Stimulated activated CD4-positive, alpha-beta T cell treated with anti-CD3 and anti-CD28 coated beads, Interleukin-1b, Interleukin-23, amount 100 ng/mL, for 1 hour (primary cell): ENCODE measurements at regions not wholly inside any gene's neighbourhood (a gene's known extent, or its start where the extent isn't known, plus 50 kb on each side); places are given as distances from the start of the nearest gene placed in this dataset.

ENCODE experiments used
- DNase-seq, 2 donors: peaks; one replicate each; pipeline ENCODE4 v3.0.0-alpha.2; 2020; ENCODE audit warnings: low read depth in 2 of 2

DNA sequence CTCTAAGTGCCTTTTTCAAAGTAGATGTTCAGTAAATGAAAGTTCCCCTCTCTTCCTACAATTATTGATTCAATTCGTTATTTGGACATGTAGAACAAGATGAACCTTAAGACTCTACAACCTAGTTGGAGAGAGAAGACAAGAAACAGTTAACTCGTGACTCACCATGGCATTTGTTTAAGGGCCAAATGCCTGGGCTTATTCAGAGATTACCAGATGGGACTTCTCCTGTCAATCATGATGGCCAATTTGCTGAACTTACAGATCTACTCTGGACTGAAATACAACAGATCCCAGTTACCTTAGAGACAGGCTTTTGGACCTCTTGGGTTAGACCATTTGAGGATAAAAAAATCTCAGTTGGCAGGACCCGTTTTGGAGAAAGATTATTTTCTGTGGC lies 93.5 kb downstream of the C1orf94 start:
- DNase-seq, result no peak

DNA sequence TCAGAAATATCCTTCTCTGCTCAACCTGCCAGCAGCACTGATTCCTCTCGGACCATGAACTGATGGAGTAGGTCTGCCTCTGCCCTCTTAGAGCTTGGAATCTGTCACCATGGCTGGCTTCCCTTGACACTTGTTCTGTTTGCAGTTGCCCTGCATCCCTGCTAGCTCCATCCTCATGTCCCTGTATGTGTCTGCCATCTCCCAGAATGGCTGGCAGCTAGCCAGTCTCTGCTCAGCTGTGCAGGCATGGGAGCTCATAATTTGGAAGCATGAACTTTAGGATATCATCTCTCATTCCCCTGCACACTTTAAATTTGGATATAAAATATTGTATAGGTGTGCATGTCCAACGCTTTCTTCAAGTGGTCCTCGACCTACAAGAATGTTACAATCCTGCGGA lies 95.4 kb downstream of the C1orf94 start:
- no peak for DNase-seq

DNA sequence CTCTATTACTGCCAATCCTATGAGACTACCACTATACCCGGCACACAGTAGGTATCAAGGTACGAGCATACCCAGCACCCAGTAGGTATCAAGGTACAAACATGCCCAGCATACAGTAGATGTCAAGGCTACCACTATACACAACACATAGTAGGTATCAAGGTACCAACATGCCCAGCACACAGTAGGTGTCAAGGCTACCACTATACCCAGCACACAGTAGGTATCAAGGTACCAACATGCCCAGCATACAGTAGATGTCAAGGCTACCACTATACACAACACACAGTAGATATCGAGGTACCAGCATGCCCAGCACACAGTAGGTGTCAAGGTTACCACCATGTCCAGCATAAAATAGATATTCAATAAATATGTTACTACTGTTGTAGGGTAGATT lies 98.4 kb downstream of the C1orf94 start:
- no peak for DNase-seq

DNA sequence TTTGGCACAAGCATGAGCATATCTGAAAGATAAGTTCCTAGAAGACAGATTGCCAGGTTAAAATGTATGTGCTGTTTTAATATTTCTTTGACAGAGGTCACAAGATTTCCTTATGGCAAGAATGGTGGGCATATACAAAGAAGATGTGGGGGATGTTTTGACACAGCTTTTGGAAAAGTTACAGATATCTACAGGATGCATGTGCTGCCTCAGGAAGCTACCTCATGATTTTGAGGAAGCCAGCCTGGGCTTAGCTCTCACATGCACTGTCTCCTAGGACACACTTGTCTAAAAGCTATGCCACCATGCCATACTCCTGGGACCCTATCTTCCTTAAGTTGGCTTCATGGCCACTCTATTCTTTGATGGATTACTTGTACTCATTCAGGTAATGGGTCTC lies 99.9 kb downstream of the C1orf94 start:
- DNase-seq, result no peak

DNA sequence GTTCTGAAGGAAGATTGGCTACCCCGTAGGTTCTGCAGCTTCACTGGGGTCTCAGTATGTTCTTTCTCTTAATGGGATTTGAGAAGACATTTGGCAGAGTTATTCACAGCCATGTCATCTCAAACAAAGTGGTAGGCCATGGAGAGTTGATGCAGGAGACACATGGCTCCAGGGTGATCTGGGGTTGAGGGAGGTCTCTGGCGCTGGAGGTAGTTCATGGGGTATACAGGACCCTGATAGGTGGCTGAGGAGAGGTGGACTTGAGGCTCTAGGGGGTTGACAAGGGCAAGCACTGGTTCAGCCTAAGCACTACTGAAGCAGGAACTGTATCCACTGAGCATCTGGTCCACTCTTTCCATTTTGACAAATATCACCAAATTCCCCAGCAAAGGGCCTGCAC lies 100.4 kb downstream of the C1orf94 start:
- DNase-seq, result no peak

DNA sequence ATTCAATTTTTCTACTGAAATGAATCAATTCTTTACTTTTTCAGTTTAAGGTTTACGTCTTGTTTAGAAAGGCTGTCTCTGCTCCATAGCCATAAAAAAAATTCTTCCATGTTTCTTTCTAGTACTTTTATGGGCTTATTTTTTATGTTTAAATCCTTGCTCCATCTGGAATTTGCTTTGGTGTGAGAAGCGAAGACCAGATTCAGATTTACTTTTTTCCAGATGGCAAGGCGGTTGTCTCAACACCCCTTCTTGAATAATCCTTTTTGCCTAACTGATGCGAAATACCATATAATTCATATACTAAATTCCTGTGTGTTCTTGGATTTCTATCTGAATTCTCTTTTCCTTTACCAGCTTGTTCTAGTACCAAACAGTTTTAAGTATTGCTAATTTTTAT lies 101.5 kb downstream of the C1orf94 start:
- no peak for DNase-seq

DNA sequence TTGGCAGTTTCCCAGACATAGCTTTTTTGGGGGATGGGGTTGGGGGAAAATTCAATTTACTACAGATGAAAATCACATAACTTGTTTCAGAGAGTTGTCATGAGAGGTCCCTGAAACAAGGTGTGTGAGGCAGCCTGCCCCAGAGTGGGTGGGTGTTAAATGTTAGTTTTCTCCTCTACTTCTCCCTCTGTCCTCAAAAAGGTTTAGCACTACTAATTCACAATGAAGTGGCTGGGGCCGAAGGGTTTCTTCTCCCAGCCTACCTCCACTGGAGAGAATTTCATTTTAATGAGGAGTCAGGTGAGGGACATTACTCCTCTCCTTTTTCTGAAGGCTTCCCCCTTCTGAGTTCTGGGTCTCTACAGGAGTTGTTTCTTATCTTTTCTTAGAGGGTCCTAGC lies 103.3 kb downstream of the C1orf94 start:
- DNase-seq, result no peak

DNA sequence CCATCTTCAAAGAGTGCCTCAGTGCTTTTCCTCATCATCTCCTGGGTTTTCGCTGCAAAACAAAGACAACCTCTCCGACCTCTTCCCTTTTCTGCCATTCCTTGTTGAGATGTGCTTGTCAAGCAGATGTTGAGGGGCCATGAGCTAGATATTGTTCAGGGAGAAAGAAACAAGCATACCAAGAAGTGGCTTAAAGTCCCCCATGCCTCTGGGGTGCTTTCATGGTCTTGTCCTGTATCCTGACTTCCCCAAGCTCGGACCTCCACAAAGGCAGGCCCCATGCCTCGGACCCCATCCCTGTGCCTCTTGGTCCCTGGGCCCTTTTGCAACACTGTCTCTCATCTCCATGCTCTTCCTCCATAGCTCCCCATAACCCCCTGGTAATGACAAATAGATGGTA lies 103.8 kb downstream of the C1orf94 start:
- DNase-seq, result no peak

DNA sequence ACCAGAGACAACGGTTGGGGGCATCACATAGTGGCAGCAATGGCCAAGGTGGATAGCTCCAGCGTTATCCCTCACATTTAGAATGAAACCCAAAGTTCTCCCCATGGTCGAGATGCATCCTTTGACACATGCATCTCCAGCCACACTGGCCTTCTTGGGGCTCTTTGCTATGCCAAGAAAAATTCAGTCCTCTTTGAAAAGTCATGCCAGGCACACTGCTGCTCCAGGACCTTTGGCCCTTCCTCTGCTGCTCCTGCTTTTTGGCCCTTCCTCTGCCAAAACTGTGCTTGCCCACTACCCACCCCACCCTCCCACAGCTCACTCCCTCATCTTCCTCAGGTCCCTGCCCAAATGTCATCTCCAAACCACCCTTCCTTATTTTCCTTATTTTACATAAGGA lies 106.4 kb downstream of the C1orf94 start:
- DNase-seq, result no peak

DNA sequence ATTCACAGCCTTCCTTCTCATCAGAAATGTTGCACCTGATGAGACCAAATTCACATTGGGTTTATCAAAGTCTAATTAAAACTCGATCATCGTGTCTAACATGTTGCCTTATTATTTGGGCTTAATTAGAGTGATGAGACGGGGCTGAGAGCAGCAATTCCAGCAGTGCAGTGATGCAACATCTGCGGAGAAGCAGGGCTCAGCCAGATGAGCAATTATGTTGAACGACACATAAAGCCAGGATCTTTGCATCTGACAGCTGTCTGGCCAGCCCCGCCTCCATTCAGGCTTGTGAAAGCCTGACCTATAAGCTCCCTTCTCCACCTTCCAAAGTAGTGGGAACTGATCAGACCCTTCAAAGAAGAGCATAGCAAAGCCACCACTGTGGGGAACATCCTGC lies 109.8 kb downstream of the C1orf94 start:
- no peak for DNase-seq

DNA sequence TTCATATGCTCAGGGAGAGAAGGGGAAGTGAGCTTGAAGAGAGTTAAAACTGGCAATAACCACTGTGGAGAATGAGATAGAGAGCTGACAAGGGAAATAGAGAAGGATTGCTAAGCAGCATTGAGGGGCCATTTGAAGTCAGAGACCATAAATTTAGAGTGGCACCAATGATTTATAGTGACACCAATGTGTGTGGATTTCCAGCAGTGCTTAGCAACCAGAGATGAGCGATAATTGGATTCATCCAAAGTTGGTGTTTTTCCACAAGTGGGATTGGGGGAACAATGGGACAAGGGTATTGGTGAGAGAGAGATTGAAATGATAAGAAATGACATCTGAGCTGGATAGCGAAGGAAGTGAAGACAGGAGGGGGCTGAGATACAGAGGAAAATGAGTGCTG lies 114.1 kb downstream of the C1orf94 start:
- no peak for DNase-seq

DNA sequence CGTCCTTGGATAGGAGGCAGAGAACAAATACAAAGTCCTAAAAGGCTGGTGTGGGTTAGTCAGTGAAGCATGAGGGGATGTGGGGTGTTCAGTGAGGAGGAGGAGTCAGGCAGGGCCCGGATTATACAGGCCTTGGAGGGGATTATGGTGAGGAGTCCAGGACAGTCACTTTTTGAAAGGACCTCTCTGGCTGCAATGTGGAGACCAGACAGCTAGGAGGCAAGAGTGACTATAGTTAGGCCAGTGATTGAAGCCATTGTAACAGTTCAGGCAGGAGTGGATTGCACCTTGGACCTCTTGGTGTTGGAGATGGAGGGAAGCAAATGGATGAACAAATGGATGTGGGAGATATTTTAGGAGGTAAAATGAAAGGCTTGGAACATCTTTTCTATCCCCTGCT lies 115.8 kb downstream of the C1orf94 start:
- no peak for DNase-seq

DNA sequence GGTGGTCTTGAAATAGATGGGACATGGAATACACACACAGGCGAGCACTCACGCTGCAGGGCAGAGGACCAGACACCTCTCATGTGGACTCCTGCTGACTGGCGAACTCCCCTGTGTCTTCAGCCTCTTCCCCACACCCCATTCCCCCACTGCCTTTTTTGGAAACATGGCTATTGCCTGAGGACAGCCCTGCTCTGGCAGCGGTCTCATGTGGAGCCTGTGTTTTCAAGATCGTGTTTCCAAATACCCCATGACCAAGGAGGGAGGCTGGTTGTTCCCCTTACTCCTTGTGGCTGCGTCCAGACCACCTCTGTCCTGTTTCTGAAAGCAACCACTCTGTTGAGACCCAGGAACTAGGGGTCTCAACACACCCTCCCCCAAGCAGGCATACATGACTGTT lies 119.4 kb downstream of the C1orf94 start:
- no peak for DNase-seq

DNA sequence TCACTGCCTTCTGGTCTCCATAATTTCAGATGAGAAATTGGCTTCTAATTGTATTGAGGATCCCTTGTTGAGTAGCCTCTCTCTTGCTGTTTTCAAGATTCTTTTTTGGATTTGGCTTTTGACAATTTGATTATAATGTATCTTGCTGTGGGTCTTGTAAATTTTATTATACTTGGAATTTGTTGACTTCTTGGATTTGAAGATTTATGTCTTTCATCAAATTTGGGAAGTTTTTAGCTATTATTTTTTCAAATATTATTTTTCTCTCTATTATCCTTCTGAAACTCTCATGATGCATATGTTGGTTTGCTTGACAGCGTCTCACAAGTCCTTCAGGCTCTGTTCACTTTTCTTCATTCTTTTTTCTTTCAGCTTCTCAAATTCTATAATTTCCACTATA lies 126.1 kb downstream of the C1orf94 start:
- no peak for DNase-seq

DNA sequence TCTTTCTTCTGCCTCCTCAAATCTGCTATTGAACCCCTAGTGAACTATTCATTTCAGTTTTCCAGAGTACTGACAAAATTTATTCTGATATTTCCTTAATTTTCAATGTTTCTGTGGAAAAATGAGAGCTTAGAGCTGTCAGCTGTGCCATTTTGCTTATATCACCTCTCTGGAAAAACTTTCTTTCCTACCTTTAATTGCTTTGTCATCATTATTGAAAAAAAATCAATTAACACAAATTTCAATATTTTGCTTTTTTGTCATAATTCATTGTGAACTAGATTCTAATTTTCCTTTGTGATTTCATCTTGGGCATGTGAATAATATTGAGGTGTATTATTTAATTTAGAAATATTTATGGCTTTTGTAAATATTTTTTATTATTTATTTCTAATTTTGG lies 126.5 kb downstream of the C1orf94 start:
- DNase-seq, result no peak

DNA sequence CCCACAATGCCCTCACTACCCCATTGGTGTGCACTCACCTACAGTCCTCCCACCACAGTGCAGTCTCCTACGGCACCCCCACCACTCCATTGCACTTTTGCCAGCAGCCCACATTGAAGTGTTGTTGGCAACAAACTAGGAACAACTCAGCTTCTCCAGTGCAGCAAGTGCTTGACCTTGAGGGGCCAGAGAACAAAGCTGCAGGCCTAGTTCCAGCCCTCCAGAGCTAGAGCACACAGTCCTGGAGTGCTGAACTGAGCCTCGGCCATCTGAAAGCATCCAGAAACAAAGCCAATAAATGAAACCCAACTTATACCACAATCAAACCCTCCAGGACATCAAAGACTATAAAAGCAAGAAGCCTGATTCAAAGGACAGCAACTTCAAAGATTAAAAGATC lies 129.9 kb downstream of the C1orf94 start:
- DNase-seq, result no peak

DNA sequence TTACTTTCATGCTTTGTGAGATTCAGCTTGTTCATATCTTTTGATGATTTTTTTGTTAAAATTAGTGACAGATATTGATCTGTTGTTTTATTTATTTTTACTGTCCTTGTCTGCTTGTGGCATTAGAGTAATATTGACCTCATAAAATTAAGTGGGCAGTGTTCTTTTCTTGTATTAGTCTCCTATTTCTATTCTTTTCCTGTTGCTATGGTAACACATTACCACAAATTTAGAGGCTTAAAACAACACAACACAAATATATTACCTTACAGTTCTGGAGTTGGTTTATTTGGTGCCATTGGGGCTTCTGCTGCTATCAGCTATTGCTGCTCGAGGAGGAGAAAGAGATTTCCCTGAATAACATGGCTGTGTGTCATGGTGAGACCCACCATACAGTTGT lies 135.7 kb downstream of the C1orf94 start:
- DNase-seq, result no peak

DNA sequence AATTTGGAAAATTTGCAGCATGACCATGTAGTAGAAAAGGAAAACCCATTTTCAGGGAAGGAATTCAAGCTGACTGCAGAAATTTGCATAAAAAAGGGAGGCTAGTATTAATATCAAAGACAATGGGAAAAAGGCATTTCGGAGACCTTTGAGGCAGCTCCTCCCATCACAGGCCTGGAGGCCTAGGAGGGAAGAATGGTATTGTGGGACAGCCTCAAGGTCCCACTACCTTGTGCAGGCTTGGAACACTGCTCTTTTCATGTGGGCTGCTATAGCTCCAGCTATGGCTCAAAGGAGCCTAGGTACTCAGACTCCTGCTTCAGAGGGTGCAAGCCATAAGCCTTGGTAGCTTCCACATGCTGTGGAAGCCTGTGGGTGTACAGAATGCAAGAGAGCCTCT lies 139.3 kb downstream of the C1orf94 start:
- DNase-seq, result no peak

DNA sequence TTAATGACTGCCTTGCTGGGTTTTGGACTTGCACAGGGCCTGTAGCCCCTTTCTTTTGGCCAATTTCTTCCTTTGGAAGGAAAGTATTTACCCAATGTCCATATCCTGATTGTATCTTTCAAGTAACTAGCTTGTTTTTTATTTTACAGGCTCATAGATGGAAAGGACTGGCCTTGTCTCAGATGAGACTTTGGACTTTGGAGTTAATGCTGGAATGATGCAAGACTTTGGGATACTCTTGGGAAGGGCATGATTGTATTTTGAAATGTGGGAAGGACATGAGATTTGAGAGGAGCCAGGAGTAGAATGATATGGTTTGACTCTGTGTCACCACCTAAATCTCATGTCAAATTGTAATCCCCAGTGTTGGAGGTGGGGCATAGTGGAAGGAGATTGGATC lies 140.1 kb downstream of the C1orf94 start:
- DNase-seq, result no peak

DNA sequence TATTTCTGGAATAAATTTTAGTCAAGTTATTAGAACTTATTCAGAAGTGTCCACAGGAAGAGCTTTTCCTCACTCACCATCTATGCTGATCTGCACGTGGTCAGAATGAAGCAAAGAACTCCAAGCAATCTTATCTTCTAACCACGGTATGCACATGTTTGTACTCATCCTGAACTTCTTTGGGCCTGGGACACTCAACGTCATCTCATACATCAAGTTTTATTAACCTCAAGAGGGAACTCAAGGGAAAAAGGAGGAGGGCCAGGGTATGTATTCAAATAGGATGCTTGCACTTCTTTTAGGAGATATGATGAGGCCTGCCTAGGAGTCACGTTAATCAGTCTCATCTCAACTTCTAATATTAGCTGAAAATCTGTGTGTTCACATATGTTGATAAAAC lies 142.5 kb downstream of the C1orf94 start:
- DNase-seq, result no peak

DNA sequence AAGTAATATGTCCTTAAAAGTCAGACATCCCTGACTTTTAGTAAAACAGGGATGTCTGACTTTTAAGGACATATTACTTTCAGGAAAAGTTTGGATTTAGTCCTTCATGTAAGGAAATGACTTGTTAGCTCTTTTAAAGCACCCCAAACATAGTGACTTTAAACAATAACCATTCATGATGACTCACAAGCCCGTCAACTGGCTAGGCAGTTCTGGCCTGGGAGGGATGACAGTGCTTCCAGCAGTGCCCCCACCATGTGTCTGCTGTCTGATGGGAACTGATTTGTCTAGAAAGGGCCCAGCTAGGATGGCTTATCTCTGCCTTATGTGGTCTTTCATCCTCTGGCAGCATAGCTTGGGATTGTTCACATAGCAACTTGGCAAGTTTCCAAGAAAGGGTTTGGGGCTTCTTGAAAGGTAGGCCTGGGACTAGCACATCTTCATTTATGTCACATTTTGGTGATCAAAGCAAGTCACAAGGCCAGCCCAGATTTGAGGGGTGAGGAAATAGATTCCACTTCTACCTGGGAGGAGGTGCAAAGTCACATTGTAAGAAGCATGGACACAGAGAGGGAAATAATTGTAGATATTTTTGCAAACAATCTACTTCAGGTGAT lies 143.5 kb downstream of the C1orf94 start:
- no peak for DNase-seq

DNA sequence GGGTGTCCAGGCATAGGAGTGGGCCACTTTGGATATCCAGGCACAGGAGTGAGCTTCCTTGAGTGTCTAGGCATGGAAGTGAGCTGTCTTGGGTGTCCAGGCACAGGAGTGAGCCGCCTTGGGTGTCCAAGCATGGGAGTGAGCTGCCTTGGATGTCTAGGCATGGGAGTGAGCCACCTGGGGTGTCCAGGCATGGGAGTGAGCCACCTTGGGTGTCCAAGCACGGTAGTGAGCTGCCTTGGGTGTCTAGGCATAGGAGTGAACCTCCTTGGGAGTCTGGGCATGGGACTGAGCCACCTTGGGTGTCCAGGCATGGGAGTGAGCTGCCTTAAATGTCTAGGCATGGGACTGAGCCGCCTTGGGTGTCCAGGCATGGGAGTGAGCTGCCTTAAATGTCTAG lies 146.3 kb downstream of the C1orf94 start:
- DNase-seq, result no peak

DNA sequence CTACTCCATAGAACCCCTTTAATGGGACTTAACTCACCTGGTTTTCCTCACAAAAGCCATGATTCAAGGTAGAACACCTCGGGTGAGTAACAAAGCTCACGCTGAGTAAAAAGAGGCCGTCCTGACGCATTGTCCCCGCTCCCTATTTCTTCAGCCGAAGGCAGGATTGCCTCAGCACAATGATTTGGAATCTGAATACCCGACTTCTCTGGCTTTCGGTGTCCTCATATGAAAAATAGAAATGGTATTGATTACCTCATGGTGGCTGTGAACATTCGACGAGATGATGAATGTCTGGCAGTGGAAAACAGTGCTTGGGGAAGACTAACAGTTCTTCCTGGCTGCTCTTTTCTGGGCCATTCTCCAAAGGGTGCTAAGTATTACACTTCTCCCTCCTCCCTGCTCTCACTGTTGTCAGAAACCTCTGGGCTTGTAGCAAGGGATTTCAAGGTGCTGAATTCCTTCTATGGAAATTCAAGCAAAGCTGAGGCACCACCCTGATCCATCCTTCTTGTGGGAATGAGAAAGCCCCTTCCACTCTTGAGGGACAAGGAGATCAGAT lies 148.3 kb downstream of the C1orf94 start:
- no peak for DNase-seq

DNA sequence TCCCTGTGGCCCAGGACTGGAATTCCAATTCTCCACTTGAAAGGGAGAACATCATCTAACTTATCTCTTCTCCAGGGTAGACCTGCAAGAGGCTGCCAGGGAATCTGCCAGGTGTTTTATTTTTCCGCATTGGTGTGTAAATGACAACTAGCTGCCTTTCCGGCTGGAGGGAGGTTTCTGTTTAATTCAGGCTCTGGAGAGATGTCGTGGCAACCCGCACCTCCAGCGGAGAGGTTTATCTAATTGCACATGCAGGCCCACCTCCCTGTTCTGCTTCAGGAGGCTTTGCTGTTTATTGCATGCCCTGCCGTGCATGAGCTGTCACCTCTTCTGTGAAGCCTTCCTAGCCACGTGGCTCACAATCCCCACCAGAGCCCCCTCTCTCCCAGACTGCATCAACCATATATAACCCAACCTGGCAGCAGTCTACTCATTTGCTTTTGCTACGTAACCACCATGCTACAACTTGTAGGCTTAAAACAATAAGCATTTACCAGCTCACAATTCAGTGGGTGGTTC lies 151.6 kb downstream of the C1orf94 start:
- DNase-seq, result no peak
